NOMO-1 (cell line): ENCODE measurements at regions not wholly inside any gene's neighbourhood (a gene's known extent, or its start where the extent isn't known, plus 50 kb on each side); places are given as distances from the start of the nearest gene placed in this dataset.

Experiments
- DNase-seq, 2 experiments: peaks; one replicate each; lab custom pipeline; 2025; ENCODE audit not compliant: unreplicated experiment in 2 of 2; lab: John Stamatoyannopoulos, UW

GRCh38 chr9:115362101-115362500, 244.1 kb upstream of the TNC start:
- no peak for DNase-seq

- no peak for DNase-seq
Observed at GRCh38 chr9:115362640-115363039, 244.7 kb upstream of the TNC start.

GRCh38 chr9:115364991-115365390, 247.0 kb upstream of the TNC start:
- DNase-seq = no peak

GRCh38 chr9:115367321-115367720, 249.4 kb upstream of the TNC start:
- no peak for DNase-seq

- DNase-seq = no peak
Observed at GRCh38 chr9:115367780-115368525, 250.0 kb upstream of the TNC start.

DNA sequence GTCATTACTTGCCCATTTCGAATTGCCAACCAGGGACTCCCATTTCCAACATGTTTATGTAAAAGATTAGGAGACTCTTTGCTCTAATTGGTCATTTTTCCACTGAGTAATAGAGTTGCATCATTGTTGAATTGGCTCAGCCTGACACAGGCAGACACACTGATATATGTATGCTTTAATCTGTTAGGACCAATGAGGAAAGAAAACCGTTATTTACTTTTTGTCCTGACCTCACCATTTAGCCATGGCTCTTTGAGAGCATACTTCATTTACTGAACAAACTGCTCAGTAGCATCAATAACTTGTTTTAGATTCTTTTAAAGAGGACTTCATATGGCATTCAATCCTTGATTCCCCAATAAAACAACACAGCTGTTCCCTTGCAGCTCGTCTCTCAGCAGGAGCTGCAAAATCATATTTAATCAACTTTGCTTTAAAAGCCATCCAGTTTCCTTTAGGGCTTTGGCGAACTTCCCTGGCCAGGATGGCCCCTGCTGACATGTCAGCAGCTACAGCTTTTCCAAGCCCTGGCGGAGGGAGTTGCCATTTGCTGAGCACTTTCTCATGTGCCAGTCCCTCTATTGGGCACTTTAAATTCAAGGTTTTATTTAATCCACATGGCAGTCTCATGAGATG, 251.5 kb upstream of the TNC start:
- no peak for DNase-seq

GRCh38 chr9:115373000-115373709, 255.2 kb upstream of the TNC start:
- no peak for DNase-seq

DNA sequence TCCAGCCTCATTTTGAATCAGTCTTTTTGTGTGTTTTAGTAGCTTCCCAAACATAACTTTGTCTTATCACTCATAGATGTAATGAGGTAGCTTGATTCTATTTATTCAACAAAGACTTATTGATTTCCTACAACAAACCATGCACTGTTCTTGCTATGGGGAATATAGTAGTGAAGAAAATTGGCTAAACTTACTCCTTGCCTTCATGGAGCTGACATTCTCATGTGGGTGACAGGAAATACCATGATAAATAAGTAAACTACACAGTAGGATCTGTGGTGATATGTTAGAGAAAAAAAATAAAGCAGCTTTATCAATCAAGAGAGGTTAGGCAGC, 255.7 kb upstream of the TNC start:
- DNase-seq = no peak

DNA sequence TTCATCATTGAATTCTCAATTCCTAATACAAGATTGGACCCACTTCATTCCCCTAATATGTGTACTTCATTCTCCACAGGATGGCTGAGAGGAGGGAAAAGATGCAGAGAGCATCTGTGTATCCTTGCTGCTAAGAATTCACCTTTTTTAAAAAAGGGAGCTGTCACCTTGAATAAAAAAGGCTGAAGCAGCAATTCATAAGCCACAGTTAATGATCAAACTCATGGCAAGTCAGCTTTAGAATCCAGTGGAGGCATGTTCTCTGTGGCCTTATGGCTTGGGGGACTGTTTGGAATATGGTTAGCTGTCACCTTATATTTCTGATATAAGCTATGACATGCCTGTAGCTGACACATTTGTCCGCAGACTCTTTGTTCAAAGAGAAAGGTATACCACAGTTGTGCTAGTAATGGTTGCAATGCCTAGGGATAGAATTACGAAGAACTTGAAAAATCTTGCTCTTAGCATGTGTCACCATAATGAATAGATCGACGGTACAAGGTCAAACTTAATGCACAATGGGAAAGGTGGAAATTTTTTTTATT, 256.8 kb upstream of the TNC start:
- no peak for DNase-seq

DNA sequence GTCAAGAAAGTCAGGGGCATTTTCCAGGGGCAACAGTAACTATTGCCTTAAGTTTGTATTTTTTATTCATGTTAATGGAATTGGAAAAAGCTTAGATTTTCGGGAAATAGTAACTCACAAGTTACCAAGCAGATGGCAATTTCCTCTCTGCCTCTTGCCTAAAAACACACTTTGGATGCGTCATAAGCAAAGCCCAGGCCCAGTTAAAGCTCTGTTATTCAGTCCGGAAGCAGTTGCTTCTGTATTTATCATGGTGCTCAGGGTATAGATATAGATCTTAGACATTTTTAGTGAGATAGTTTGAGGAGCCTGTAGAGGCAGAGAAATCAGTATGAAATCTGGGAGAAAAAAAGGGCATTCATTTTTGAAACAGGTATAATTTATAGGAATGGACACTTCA, 260.3 kb upstream of the TNC start:
- no peak for DNase-seq

DNA sequence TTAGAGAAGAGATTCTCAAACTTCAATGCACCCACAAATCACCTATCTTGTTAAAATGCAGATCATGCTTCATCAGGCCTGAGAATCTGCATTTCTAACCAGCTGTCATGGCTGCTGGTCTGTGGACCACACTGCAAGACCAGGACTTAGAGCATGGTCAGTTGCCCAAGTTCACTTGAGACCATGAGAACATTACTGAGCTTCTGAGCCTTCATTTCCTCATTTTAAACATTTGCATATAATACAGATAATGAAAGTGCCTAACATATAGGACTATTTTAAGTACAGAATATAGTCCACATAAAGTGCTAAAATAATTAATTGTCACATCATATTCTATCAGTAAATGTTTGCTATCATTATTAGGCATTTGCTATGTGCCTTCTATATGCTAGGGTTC, 260.8 kb upstream of the TNC start:
- DNase-seq = no peak

GRCh38 chr9:115379719-115380118, 261.8 kb upstream of the TNC start:
- DNase-seq = no peak

DNA sequence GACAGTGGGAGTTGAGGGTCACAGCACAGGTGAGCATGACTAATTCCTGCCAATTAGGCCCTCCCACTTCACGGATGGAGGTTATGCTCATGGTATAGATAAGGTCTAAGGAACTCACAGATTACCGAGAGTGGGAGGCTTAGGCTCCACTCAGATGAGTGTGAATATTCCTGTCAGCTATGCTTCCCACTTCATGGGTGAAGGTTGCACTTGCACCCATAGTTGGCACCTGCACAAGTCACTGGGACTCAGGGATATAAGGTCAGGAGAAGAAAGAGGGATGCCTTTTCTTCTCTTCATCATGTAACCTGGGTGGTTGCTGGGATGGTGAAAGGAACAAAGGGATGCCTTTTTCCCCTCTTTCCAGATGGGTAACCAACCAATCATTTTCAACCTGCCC, 264.9 kb upstream of the TNC start:
- no peak for DNase-seq

GRCh38 chr9:115385383-115386122, 267.6 kb upstream of the TNC start:
- DNase-seq = no peak

GRCh38 chr9:115386963-115387770, 269.2 kb upstream of the TNC start:
- no peak for DNase-seq

DNA sequence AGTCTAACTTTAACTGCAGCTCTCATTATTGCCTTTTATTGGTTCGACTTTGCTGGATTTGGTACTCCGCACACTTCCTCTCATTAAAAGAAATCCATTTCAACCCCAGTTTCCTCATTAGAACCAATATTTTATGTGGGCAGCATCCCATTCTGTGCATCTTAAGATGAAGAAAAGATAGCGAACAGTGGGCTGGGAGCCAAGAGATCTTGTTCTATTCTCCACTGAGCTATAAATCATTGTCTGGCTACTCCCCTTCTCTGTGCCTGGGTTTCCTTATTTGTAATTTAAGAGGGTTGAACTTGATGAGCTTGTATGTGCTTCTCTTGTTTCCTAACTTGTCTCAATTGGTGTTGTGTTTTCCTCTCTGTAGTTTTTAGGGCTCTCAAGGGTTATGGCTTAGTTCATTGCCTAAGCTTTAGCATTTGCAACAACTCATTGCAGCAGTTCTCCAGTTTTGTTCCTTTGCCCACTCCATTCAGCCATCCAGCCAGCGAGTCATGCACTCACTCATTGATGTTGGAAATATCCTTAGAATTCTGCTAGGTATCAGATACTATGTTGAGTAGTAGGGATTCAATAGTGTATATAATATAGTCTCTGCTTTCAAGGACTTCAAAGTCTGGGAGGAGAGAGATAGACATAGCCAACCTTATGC, 273.3 kb upstream of the TNC start:
- DNase-seq = no peak

- no peak for DNase-seq
Observed at GRCh38 chr9:115393976-115394775, 276.2 kb upstream of the TNC start.

GRCh38 chr9:115395511-115396021, 277.6 kb upstream of the TNC start:
- no peak for DNase-seq

GRCh38 chr9:115396071-115396529, 278.1 kb upstream of the TNC start:
- DNase-seq = no peak
